Smooth muscle cell (in vitro differentiated cells): ENCODE measurements at regions not wholly inside any gene's neighbourhood (a gene's known extent, or its start where the extent isn't known, plus 50 kb on each side); places are given as distances from the start of the nearest gene placed in this dataset.

Experiments
- DNase-seq: peaks from one replicate; lab custom pipeline; 2025; ENCODE audit not compliant: unreplicated experiment; lab: John Stamatoyannopoulos, UW
- H2AFZ ChIP-seq: fragments of 200-600 bp; sonication (generic); 2 replicates; pipeline ENCODE4 v1.6.0; 2016; ENCODE audit warnings: antibody characterized with exemption, low read depth, mild to moderate bottlenecking
- H3F3A ChIP-seq: fragments of 200-600 bp; sonication (generic); 2 replicates; pipeline ENCODE4 v1.6.0; 2017; ENCODE audit warnings: antibody characterized with exemption, low read depth
- H3K27ac ChIP-seq: fragments of 200-600 bp; sonication (generic); 2 replicates; pipeline ENCODE4 v1.5.1; 2016; ENCODE audit warnings: low read depth, mild to moderate bottlenecking
- H3K27me3 ChIP-seq: fragments of 200-600 bp; sonication (generic); 2 replicates; pipeline ENCODE4 v1.6.1; 2016; ENCODE audit warnings: low read depth, mild to moderate bottlenecking
- H3K36me3 ChIP-seq: fragments of 200-600 bp; sonication (generic); 2 replicates; pipeline ENCODE4 v1.5.1; 2016; ENCODE audit warnings: low read depth
- H3K4me1 ChIP-seq: fragments of 200-600 bp; sonication (generic); 2 replicates; pipeline ENCODE4 v1.5.1; 2016; ENCODE audit warnings: low read depth
- H3K4me2 ChIP-seq: fragments of 200-600 bp; sonication (generic); 2 replicates; pipeline ENCODE4 v1.6.0; 2016; ENCODE audit warnings: mild to moderate bottlenecking
- H3K4me3 ChIP-seq: fragments of 200-600 bp; sonication (generic); 2 replicates; pipeline ENCODE4 v1.5.1; 2016; ENCODE audit warnings: mild to moderate bottlenecking
- H3K79me2 ChIP-seq: fragments of 200-600 bp; sonication (generic); 2 replicates; pipeline ENCODE4 v1.6.0; 2016; ENCODE audit warnings: low read depth, mild to moderate bottlenecking
- H3K9ac ChIP-seq: fragments of 200-600 bp; sonication (generic); 2 replicates; pipeline ENCODE4 v1.6.0; 2016; ENCODE audit warnings: low read depth
- H3K9me3 ChIP-seq: fragments of 200-600 bp; sonication (generic); replicated peaks from 2 replicates; pipeline ENCODE4 v1.5.1; 2016; ENCODE audit warnings: low read depth
- H4K20me1 ChIP-seq: fragments of 200-600 bp; sonication (generic); 2 replicates; pipeline ENCODE4 v1.6.0; 2016; ENCODE audit warnings: low read depth
- CTCF ChIP-seq: fragments of 200-600 bp; sonication (generic); IDR thresholded peaks from 2 replicates; pipeline ENCODE4 v1.5.1; 2017; ENCODE audit warnings: borderline replicate concordance, mild to moderate bottlenecking, antibody characterized with exemption; ENCODE audit not compliant: insufficient read depth, poor library complexity, severe bottlenecking
- WGBS: methylation state at CpG from one replicate; pipeline ENCODE4 v1.1.7; 2016; ENCODE audit warnings: low lambda C conversion rate; 5-methylcytosine and 5-hydroxymethylcytosine counted together

GRCh38 chr7:32318300-32319011 lies 171.7 kb downstream of the LSM5 start:
- no peaks in the 10 kb centered on the region for H3K4me1 ChIP-seq
- no peaks in the 10 kb centered on the region for H4K20me1 ChIP-seq
- H3K4me2 ChIP-seq: no peak overlapping the region
- H3F3A ChIP-seq: no peaks in the 10 kb centered on the region
- no peak for TF ChIP-seq CTCF
- H2AFZ ChIP-seq: no peak overlapping the region
- no peaks in the 10 kb centered on the region for H3K36me3 ChIP-seq
- no peaks in the 10 kb centered on the region for H3K79me2 ChIP-seq
- no peak overlapping the region for H3K9ac ChIP-seq
- H3K4me3 ChIP-seq: no peak overlapping the region
- 92% methylated on average over 36 of the region's 36 CpGs for WGBS
- H3K27me3 ChIP-seq: no peaks in the 10 kb centered on the region
- DNase-seq: no peak
- no peak overlapping the region for H3K27ac ChIP-seq
- H3K9me3 ChIP-seq: no peaks in the 10 kb centered on the region

GRCh38 chr7:32316839-32317238 lies 173.3 kb downstream of the LSM5 start:
- no peak for TF ChIP-seq CTCF
- Histone ChIP-seq H3K4me1 (no peaks in the 10 kb centered on the region), H3K4me3 (no peak overlapping the region), H3K9me3 (no peaks in the 10 kb centered on the region), H3K27ac (no peak overlapping the region), H3F3A (no peaks in the 10 kb centered on the region), H3K36me3 (no peaks in the 10 kb centered on the region), H4K20me1 (no peaks in the 10 kb centered on the region), H3K4me2 (no peak overlapping the region), H3K9ac (no peak overlapping the region), H3K79me2 (no peaks in the 10 kb centered on the region), H3K27me3 (no peaks in the 10 kb centered on the region), H2AFZ (no peak overlapping the region)
- 93% methylated on average over 4 of the region's 4 CpGs for WGBS
- DNase-seq: no peak

GRCh38 chr7:32314761-32315160 lies 175.4 kb downstream of the LSM5 start:
- 94% methylated on average over 2 of the region's 2 CpGs for WGBS
- no peak overlapping the region for H3K27ac ChIP-seq

More at GRCh38 chr7:32314761-32315160, 175.4 kb downstream of the LSM5 start:
- no peak overlapping the region for H2AFZ ChIP-seq
- H3K79me2 ChIP-seq: no peaks in the 10 kb centered on the region
- H4K20me1 ChIP-seq: no peaks in the 10 kb centered on the region
- no peak for TF ChIP-seq CTCF
- H3K27me3 ChIP-seq: no peaks in the 10 kb centered on the region
- no peaks in the 10 kb centered on the region for H3K9me3 ChIP-seq
- no peaks in the 10 kb centered on the region for H3F3A ChIP-seq
- no peak overlapping the region for H3K4me2 ChIP-seq
- no peaks in the 10 kb centered on the region for H3K36me3 ChIP-seq
- H3K4me1 ChIP-seq: no peaks in the 10 kb centered on the region
- H3K4me3 ChIP-seq: no peak overlapping the region
- H3K9ac ChIP-seq: no peak overlapping the region
- no peak for DNase-seq
